Transverse colon (tissue), 4 donors: ENCODE measurements at regions not wholly inside any gene's neighbourhood (a gene's known extent, or its start where the extent isn't known, plus 50 kb on each side); places are given as distances from the start of the nearest gene placed in this dataset.

Experiments used
- DNase-seq: peaks from one replicate; pipeline ENCODE4 v3.0.0-alpha.2; 2019
- H3K27ac ChIP-seq, 4 donors: fragments of 200-600 bp; sonication (generic); 2 replicates each; pipeline ENCODE4 v1.5.1; 2016 to 2018; ENCODE audit warnings: inconsistent platforms in 4 of 4
- H3K27me3 ChIP-seq: fragments of 200-600 bp; sonication (generic); 2 replicates; pipeline ENCODE4 v1.5.1; 2017; ENCODE audit warnings: inconsistent platforms
- H3K36me3 ChIP-seq, 4 donors: fragments of 200-600 bp; sonication (generic); 2 replicates each; pipeline ENCODE4 v1.5.1; 2017 to 2019; ENCODE audit warnings: inconsistent platforms in 4 of 4
- H3K4me1 ChIP-seq, 4 donors: fragments of 200-600 bp; sonication (generic); 2 replicates each; pipeline ENCODE4 v1.5.1; 2017 to 2020; ENCODE audit warnings: inconsistent platforms in 4 of 4
- H3K4me3 ChIP-seq, 4 donors: fragments of 200-600 bp; sonication (generic); 1 replicate in 1 of 4; 2 replicates in 3 of 4; pipeline versions ENCODE4 v1.5.1 to v1.6.1; 2017 to 2019; ENCODE audit warnings: inconsistent platforms in 4 of 4
- H3K9me3 ChIP-seq, 2 donors: fragments of 200-600 bp; sonication (generic); 2 replicates each; pipeline ENCODE4 v1.5.1; 2017 to 2019; ENCODE audit warnings: inconsistent platforms in 2 of 2
- CTCF ChIP-seq, 5 experiments: fragments of 200-600 bp in 3 of 5; fragments of 450-650 bp in 2 of 5; sonication (generic) in 3 of 5; IDR thresholded peaks; 1 replicate in 2 of 5; 2 replicates in 3 of 5; pipeline ENCODE4 v1.5.1; 2016 to 2017; ENCODE audit warnings: antibody characterized with exemption in 5 of 5, inconsistent platforms in 3 of 5, mild to moderate bottlenecking in 2 of 5, moderate library complexity in 1 of 5
- EP300 ChIP-seq: sonication (generic); formaldehyde crosslinking; IDR thresholded peaks from one replicate; pipeline ENCODE4 v1.6.1; 2017; ENCODE audit warnings: antibody characterized with exemption, low read depth
- POLR2A ChIP-seq: fragments of 450-650 bp; IDR thresholded peaks from one replicate; pipeline ENCODE4 v1.6.1; 2016; ENCODE audit warnings: antibody characterized with exemption, mild to moderate bottlenecking, moderate library complexity
- POLR2AphosphoS5 ChIP-seq, 3 donors: sonication (generic); formaldehyde crosslinking; IDR thresholded peaks; one replicate each; pipeline ENCODE4 v1.6.1; 2016; ENCODE audit warnings: antibody characterized with exemption in 3 of 3
- WGBS, 2 donors: methylation state at CpG; one replicate each; pipeline ENCODE4 v1.1.5; 2018; ENCODE audit warnings: low coverage in 1 of 2; 5-methylcytosine and 5-hydroxymethylcytosine counted together
- in situ Hi-C, 4 donors: fragments of 200-750 bp; cut with MboI; loops; one replicate each; pipeline versions ENCODE4 v1.15.0 to v1.15.1; 2017; ENCODE audit warnings: low sequenced_read_pairs in 3 of 4, low pct_ligation_motif_present in 1 of 4, low pct_unique_long_range_greater_than_20kb in 1 of 4
- intact Hi-C: fragments of 100-400 bp; cut with DNase I; formaldehyde crosslinking; loops from one replicate; pipeline ENCODE4 v1.15.1; 2023; ENCODE audit warnings: low total_unique reads

DNA sequence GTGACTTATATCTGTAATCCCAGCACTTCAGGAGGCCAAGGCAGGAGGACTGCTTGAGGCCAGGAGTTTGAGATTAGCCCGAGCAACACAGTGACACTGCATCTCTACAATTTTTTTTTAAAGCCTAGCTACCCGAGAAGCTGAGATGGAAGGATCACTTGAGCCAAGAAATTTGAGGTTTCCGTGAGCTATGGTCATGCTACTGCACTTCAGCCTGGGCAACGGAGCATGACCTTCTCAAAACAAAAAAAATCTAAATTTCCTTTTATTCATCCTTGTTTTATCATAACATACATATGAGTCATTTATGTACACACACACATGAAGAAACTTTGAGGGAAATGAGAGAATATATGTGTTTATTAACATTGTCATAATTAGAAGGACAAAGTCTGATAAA, 277.5 kb upstream of the MAGI2 start:
- H3K36me3 ChIP-seq: no peaks in the 10 kb centered on the region
- H3K27ac ChIP-seq: no peak overlapping the region
- peaks cover 6 to 9% of the 10 kb centered on the region in 2 donors for H3K9me3 ChIP-seq
- in situ Hi-C loops: loop anchor here in 1 of 4 donors (25.0 kb wide), 1 partner anchor 94 kb away; no protein-coding TSS in a partner anchor
- H3K4me1 ChIP-seq: no peaks in the 10 kb centered on the region
- 83 to 96% methylated on average over 4 of the region's 4 CpGs for WGBS, 2 donors
- no peak for DNase-seq
- no peak overlapping the region for H3K4me3 ChIP-seq
- TF ChIP-seq POLR2AphosphoS5 (IDR thresholded peaks at IDR 0.05): no peak
- no peak for TF ChIP-seq CTCF (IDR thresholded peaks at IDR 0.05)
- TF ChIP-seq EP300: no peak
- no peak for TF ChIP-seq POLR2A
- H3K27me3 ChIP-seq: no peaks in the 10 kb centered on the region
- intact Hi-C loops: no loop called here

- H3K27ac ChIP-seq: no peak overlapping the region
- no peaks in the 10 kb centered on the region for H3K36me3 ChIP-seq
- in situ Hi-C loops (no loop called here), intact Hi-C loops (no loop called here)
- WGBS, 2 donors: 26 to 45% methylated on average over 4 to 6 of the region's 6 CpGs
- H3K27me3 ChIP-seq: no peaks in the 10 kb centered on the region
- no peak for TF ChIP-seq POLR2A
- no peak for TF ChIP-seq CTCF (IDR thresholded peaks at IDR 0.05)
- TF ChIP-seq POLR2AphosphoS5 (IDR thresholded peaks at IDR 0.05): no peak
- TF ChIP-seq EP300: no peak
- H3K4me3 ChIP-seq: no peak overlapping the region
- no peak for DNase-seq
- no peaks in the 10 kb centered on the region for H3K9me3 ChIP-seq
- H3K4me1 ChIP-seq: no peaks in the 10 kb centered on the region
These were observed 270.6 kb upstream of the MAGI2 start for GRCh38 chr7:79723833-79724618.

DNA sequence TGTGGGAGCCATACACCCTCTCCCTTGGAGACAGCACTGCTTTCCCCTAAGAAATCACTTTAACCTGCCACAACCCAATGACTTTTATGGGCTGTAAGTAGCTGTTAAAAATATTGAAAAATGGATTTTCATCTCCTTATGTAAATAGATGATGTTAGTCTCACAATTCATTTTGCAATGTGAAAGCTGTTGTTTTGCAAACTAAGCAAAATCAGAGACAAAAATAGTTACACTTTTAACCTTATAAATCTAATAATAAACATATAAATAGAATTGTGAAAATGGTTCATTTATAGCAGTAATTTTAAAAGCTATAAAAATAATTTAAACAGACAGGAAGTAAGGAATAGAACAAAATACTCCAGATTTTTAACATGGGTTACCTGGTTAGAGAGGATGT, 268.8 kb upstream of the MAGI2 start:
- no peaks in the 10 kb centered on the region for H3K36me3 ChIP-seq
- in situ Hi-C loops: no loop called here
- H3K27me3 ChIP-seq: no peaks in the 10 kb centered on the region
- no peak for DNase-seq
- no peak overlapping the region for H3K4me3 ChIP-seq
- no peaks in the 10 kb centered on the region for H3K4me1 ChIP-seq
- no peaks in the 10 kb centered on the region for H3K9me3 ChIP-seq
- intact Hi-C loops: no loop called here
- H3K27ac ChIP-seq: no peak overlapping the region
- TF ChIP-seq EP300 (no peak), POLR2AphosphoS5 (IDR thresholded peaks at IDR 0.05) (no peak), CTCF (IDR thresholded peaks at IDR 0.05) (no peak), POLR2A (no peak)

DNA sequence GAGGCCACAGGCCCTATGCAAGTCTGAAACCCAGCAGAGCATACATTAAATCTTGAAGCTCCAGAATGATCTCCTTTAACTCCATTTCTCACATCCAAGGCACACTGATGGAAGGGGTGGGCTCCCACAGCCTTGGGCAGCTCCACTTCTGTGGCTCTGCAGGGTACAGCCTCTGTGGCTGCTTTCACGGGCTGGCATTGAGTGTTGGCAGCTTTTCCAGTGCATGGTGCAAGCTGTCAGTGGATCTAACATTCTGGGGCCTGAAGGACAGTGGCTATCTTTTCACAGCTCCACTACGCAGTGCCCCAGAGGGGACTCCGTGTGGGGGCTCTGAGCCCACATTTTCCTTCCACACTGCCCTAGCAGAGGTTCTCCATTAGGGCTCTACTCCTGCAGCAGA, 265.7 kb upstream of the MAGI2 start:
- H3K4me3 ChIP-seq: no peak overlapping the region
- in situ Hi-C loops: no loop called here
- 92% methylated on average over 3 of the region's 3 CpGs; no CpG with 5 or more reads in 1 of the 2 donors for WGBS, 2 donors
- no peaks in the 10 kb centered on the region for H3K36me3 ChIP-seq
- H3K4me1 ChIP-seq: no peaks in the 10 kb centered on the region
- no peak for DNase-seq
- TF ChIP-seq CTCF (IDR thresholded peaks at IDR 0.05) (no peak), EP300 (no peak), POLR2A (no peak), POLR2AphosphoS5 (IDR thresholded peaks at IDR 0.05) (no peak)
- no peak overlapping the region for H3K27ac ChIP-seq
- intact Hi-C loops: no loop called here
- H3K9me3 ChIP-seq: no peaks in the 10 kb centered on the region
- no peaks in the 10 kb centered on the region for H3K27me3 ChIP-seq
